DND-41 (cell line): ENCODE measurements at regions not wholly inside any gene's neighbourhood (a gene's known extent, or its start where the extent isn't known, plus 50 kb on each side); places are given as distances from the start of the nearest gene placed in this dataset.

ENCODE experiments used
- CTCF ChIP-seq: IDR thresholded peaks from 2 replicates; pipeline ENCODE4 v1.5.1; 2012; ENCODE audit warnings: borderline replicate concordance, low read length, moderate library complexity, mild to moderate bottlenecking; ENCODE audit not compliant: poor library complexity, severe bottlenecking; ENCODE audit errors: extremely low read depth
- EZH2 ChIP-seq: IDR thresholded peaks from 3 replicates; pipeline ENCODE4 v1.6.1; 2012; ENCODE audit warnings: borderline replicate concordance, low read depth, mild to moderate bottlenecking, moderate library complexity, low read length, inconsistent platforms; ENCODE audit not compliant: severe bottlenecking

GRCh38 chr19:28700176-28700575 is 512.8 kb downstream of the UQCRFS1 start:
- no peak for TF ChIP-seq CTCF
- no peak for TF ChIP-seq EZH2
